ENCODE measurements at regions not wholly inside any gene's neighbourhood (a gene's known extent, or its start where the extent isn't known, plus 50 kb on each side); places are given as distances from the start of the nearest gene placed in this dataset.

DNA sequence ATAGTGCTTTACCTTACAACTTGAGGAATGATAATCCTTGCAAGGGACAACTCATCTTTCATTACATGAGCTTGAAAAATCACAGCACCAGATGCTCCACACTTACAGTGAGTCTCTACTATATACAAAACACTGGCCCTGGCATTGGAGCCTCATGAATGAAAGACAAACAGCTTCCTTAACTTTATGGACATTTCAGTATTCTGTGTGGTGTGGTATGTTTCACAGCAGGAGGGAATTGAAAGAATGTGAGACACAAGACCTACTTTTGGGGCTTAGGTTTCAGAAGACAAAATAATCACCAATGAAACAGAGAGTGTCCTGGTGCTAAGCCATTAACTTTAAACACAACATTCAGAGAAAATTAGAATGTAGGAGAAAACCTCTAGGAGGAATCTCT, 1249.6 kb downstream of the XPNPEP1 start:
- Histone ChIP-seq H3K36me3 (ENCODE audit: control insufficient read depth, insufficient read depth, low read length) (no peaks in the 10 kb centered on the region), H3K4me3 (replicated peaks; ENCODE audit: low read depth, low read length) (no peak overlapping the region), H3K27me3 (replicated peaks; ENCODE audit: control insufficient read depth, insufficient read depth, low read length) (no peaks in the 10 kb centered on the region)
- TF ChIP-seq CTCF (IDR thresholded peaks at IDR 0.05; ENCODE audit: insufficient read depth, low read length, poor library complexity, severe bottlenecking), result no peak
- no peak for DNase-seq (ENCODE audit: extremely low read depth, insufficient read length)

GRCh38 chr10:108663587-108663986, 1259.7 kb downstream of the XPNPEP1 start:
- no peak for TF ChIP-seq CTCF (IDR thresholded peaks at IDR 0.05; ENCODE audit: insufficient read depth, low read length, poor library complexity, severe bottlenecking)
- H3K4me3 ChIP-seq (replicated peaks; ENCODE audit: low read depth, low read length), result no peak overlapping the region
- no peaks in the 10 kb centered on the region for H3K36me3 ChIP-seq (ENCODE audit: control insufficient read depth, insufficient read depth, low read length)
- no peaks in the 10 kb centered on the region for H3K27me3 ChIP-seq (replicated peaks; ENCODE audit: control insufficient read depth, insufficient read depth, low read length)
- DNase-seq (ENCODE audit: extremely low read depth, insufficient read length), result no peak

DNA sequence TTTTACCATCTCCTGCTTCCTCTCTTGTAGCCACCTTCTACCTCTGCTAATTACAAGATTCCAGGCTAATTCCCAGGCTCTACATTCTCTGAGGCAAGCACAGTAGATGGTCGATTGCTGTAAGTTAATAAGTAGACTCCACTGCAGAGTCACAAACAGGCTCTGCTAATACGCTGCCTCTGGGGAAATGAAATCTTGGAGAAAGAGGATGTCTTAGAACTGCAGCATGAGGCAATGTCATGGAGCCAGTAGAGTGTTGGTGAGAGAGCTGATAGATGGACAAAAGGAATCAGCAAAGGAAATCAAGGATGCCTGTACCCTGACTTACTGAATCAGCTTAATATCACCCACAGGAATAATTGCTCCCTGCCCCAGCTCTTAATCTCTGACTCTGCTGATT, 1260.3 kb downstream of the XPNPEP1 start:
- no peak for TF ChIP-seq CTCF (IDR thresholded peaks at IDR 0.05; ENCODE audit: insufficient read depth, low read length, poor library complexity, severe bottlenecking)
- no peak overlapping the region for H3K4me3 ChIP-seq (replicated peaks; ENCODE audit: low read depth, low read length)
- no peaks in the 10 kb centered on the region for H3K27me3 ChIP-seq (replicated peaks; ENCODE audit: control insufficient read depth, insufficient read depth, low read length)
- DNase-seq (ENCODE audit: extremely low read depth, insufficient read length), result no peak
- no peaks in the 10 kb centered on the region for H3K36me3 ChIP-seq (ENCODE audit: control insufficient read depth, insufficient read depth, low read length)

DNA sequence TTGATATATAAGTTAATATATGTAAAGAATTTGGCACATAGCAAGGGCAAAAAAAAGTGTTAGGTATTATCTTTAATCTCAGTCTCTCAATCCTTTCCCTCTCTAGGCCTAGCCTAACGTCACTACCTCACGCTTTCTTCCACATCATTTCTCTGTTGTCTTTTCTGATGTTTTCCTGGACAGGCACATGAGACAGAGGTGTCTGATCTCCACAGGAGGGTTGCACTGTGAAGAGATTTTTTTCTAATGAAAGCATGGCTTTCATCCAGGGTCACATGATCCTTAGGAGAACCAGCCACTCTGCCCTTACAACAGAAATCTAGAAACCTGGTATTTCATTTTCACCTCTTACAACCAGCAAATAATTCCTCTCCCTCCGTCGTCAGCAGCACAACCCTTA, 1268.3 kb downstream of the XPNPEP1 start:
- no peaks in the 10 kb centered on the region for H3K27me3 ChIP-seq (replicated peaks; ENCODE audit: control insufficient read depth, insufficient read depth, low read length)

GRCh38 chr10:108653531-108653930, 1269.8 kb downstream of the XPNPEP1 start:
- H3K4me3 ChIP-seq (replicated peaks; ENCODE audit: low read depth, low read length), result no peak overlapping the region
- TF ChIP-seq CTCF (IDR thresholded peaks at IDR 0.05; ENCODE audit: insufficient read depth, low read length, poor library complexity, severe bottlenecking), result no peak
- H3K27me3 ChIP-seq (replicated peaks; ENCODE audit: control insufficient read depth, insufficient read depth, low read length), result no peaks in the 10 kb centered on the region
- no peak for DNase-seq (ENCODE audit: extremely low read depth, insufficient read length)
- H3K36me3 ChIP-seq (ENCODE audit: control insufficient read depth, insufficient read depth, low read length), result no peaks in the 10 kb centered on the region

More for the DNA sequence above, 1268.3 kb downstream of the XPNPEP1 start:
- no peak overlapping the region for H3K4me3 ChIP-seq (replicated peaks; ENCODE audit: low read depth, low read length)
- no peak for DNase-seq (ENCODE audit: extremely low read depth, insufficient read length)
- no peaks in the 10 kb centered on the region for H3K36me3 ChIP-seq (ENCODE audit: control insufficient read depth, insufficient read depth, low read length)
- TF ChIP-seq CTCF (IDR thresholded peaks at IDR 0.05; ENCODE audit: insufficient read depth, low read length, poor library complexity, severe bottlenecking), result no peak

GRCh38 chr10:108639010-108639409, 1284.3 kb downstream of the XPNPEP1 start:
- DNase-seq (ENCODE audit: extremely low read depth, insufficient read length), result no peak
- Histone ChIP-seq H3K4me3 (replicated peaks; ENCODE audit: low read depth, low read length) (no peak overlapping the region), H3K36me3 (ENCODE audit: control insufficient read depth, insufficient read depth, low read length) (no peaks in the 10 kb centered on the region), H3K27me3 (replicated peaks; ENCODE audit: control insufficient read depth, insufficient read depth, low read length) (no peaks in the 10 kb centered on the region)
- TF ChIP-seq CTCF (IDR thresholded peaks at IDR 0.05; ENCODE audit: insufficient read depth, low read length, poor library complexity, severe bottlenecking), result no peak

All from GM06990 (cell line).